ENCODE measurements at regions not wholly inside any gene's neighbourhood (a gene's known extent, or its start where the extent isn't known, plus 50 kb on each side); places are given as distances from the start of the nearest gene placed in this dataset.

- Mint-ChIP-seq H3K27me3 (ENCODE audit: unreplicated experiment) (peaks cover 9% of the 10 kb centered on the region), H3K4me1 (ENCODE audit: low read depth, unreplicated experiment) (no peaks in the 10 kb centered on the region), H3K9me3 (ENCODE audit: unreplicated experiment) (no peaks in the 10 kb centered on the region), H3K27ac (ENCODE audit: unreplicated experiment) (no peak overlapping the region), H3K36me3 (ENCODE audit: unreplicated experiment) (no peaks in the 10 kb centered on the region), H3K4me3 (ENCODE audit: unreplicated experiment) (no peak overlapping the region)
- no peak for TF ChIP-seq CTCF (IDR thresholded peaks at IDR 0.05; ENCODE audit: partially characterized antibody, unreplicated experiment)
- no peak for DNase-seq
Measured at GRCh38 chr6:14333556-14334305, 216.2 kb downstream of the CD83 start.

GRCh38 chr6:14335071-14335470 is 217.5 kb downstream of the CD83 start:
- no peak overlapping the region for H3K27ac Mint-ChIP-seq (ENCODE audit: unreplicated experiment)
- H3K4me3 Mint-ChIP-seq (ENCODE audit: unreplicated experiment) = no peak overlapping the region
- H3K36me3 Mint-ChIP-seq (ENCODE audit: unreplicated experiment) = no peaks in the 10 kb centered on the region
- no peak for DNase-seq
- no peak for TF ChIP-seq CTCF (IDR thresholded peaks at IDR 0.05; ENCODE audit: partially characterized antibody, unreplicated experiment)
- no peaks in the 10 kb centered on the region for H3K9me3 Mint-ChIP-seq (ENCODE audit: unreplicated experiment)
- H3K27me3 Mint-ChIP-seq (ENCODE audit: unreplicated experiment) = peaks cover 2% of the 10 kb centered on the region
- H3K4me1 Mint-ChIP-seq (ENCODE audit: low read depth, unreplicated experiment) = no peaks in the 10 kb centered on the region

- Mint-ChIP-seq H3K4me1 (ENCODE audit: low read depth, unreplicated experiment) (no peaks in the 10 kb centered on the region), H3K27me3 (ENCODE audit: unreplicated experiment) (no peaks in the 10 kb centered on the region), H3K36me3 (ENCODE audit: unreplicated experiment) (no peaks in the 10 kb centered on the region), H3K9me3 (ENCODE audit: unreplicated experiment) (no peaks in the 10 kb centered on the region), H3K27ac (ENCODE audit: unreplicated experiment) (no peak overlapping the region), H3K4me3 (ENCODE audit: unreplicated experiment) (no peak overlapping the region)
- no peak for DNase-seq
- TF ChIP-seq CTCF (IDR thresholded peaks at IDR 0.05; ENCODE audit: partially characterized antibody, unreplicated experiment) = no peak
Measured at GRCh38 chr6:14337152-14337551, 219.6 kb downstream of the CD83 start.

- no peaks in the 10 kb centered on the region for H3K4me1 Mint-ChIP-seq (ENCODE audit: low read depth, unreplicated experiment)
- no peaks in the 10 kb centered on the region for H3K27me3 Mint-ChIP-seq (ENCODE audit: unreplicated experiment)
- H3K36me3 Mint-ChIP-seq (ENCODE audit: unreplicated experiment) = no peaks in the 10 kb centered on the region
- no peak overlapping the region for H3K4me3 Mint-ChIP-seq (ENCODE audit: unreplicated experiment)
- no peak for TF ChIP-seq CTCF (IDR thresholded peaks at IDR 0.05; ENCODE audit: partially characterized antibody, unreplicated experiment)
- H3K27ac Mint-ChIP-seq (ENCODE audit: unreplicated experiment) = no peak overlapping the region
- DNase-seq = no peak
- H3K9me3 Mint-ChIP-seq (ENCODE audit: unreplicated experiment) = no peaks in the 10 kb centered on the region
Measured at GRCh38 chr6:14339172-14339571, 221.6 kb downstream of the CD83 start.

- DNase-seq = no peak
- no peaks in the 10 kb centered on the region for H3K4me1 Mint-ChIP-seq (ENCODE audit: low read depth, unreplicated experiment)
- no peaks in the 10 kb centered on the region for H3K36me3 Mint-ChIP-seq (ENCODE audit: unreplicated experiment)
- H3K27ac Mint-ChIP-seq (ENCODE audit: unreplicated experiment) = no peak overlapping the region
- no peaks in the 10 kb centered on the region for H3K9me3 Mint-ChIP-seq (ENCODE audit: unreplicated experiment)
- TF ChIP-seq CTCF (IDR thresholded peaks at IDR 0.05; ENCODE audit: partially characterized antibody, unreplicated experiment) = no peak
- no peaks in the 10 kb centered on the region for H3K27me3 Mint-ChIP-seq (ENCODE audit: unreplicated experiment)
- no peak overlapping the region for H3K4me3 Mint-ChIP-seq (ENCODE audit: unreplicated experiment)
Measured at GRCh38 chr6:14339711-14340584, 222.4 kb downstream of the CD83 start.

Measured in glutamatergic neuron (in vitro differentiated cells).